A549 (cell line): ENCODE measurements at regions not wholly inside any gene's neighbourhood (a gene's known extent, or its start where the extent isn't known, plus 50 kb on each side); places are given as distances from the start of the nearest gene placed in this dataset.

Experiments used
- ATAC-seq, 2 experiments: fragments of 200-7000 bp in 1 of 2; fragments of >200 bp in 1 of 2; cut with Nextera tagmentation in 1 of 2; cut with Tn5 transposase in 1 of 2; 3 replicates each; pipeline versions ENCODE4 v1.8.0 to v1.9.1; 2018 to 2020; ENCODE audit warnings: mild to moderate bottlenecking in 1 of 2, moderate library complexity in 1 of 2
- CTCF ChIA-PET: fragments of 300-600 bp; sonication (Branson Sonifier 250); formaldehyde crosslinking; extraction: SDS; loops from one replicate; lab custom pipeline; 2021; ENCODE audit warnings: antibody characterized with exemption, inconsistent platforms; lab: Yijun Ruan, JAX
- POLR2A ChIA-PET: fragments of 350-600 bp; formaldehyde crosslinking; extraction: SDS; loops from one replicate; lab custom pipeline; 2021; ENCODE audit warnings: antibody characterized with exemption, inconsistent platforms; lab: Yijun Ruan, JAX
- DNase-seq, 2 experiments: peaks; one replicate each; pipeline versions ENCODE4 v3.0.0 to v3.0.0-alpha.2; 2011 to 2016; ENCODE audit warnings: low read depth in 1 of 2, low spot score in 1 of 2
- FAIRE-seq: peaks from 2 replicates; lab custom pipeline; 2011; peaks lifted over from hg19 to GRCh38; lab: Jason Lieb, UNC
- H3K27ac ChIP-seq, 2 experiments: fragments of >200 bp; sonication (Bioruptor Twin); formaldehyde crosslinking; 3 replicates each; pipeline ENCODE4 v1.5.1; 2016 to 2017
- H3K4me1 ChIP-seq: fragments of >200 bp; sonication (Bioruptor Twin); formaldehyde crosslinking; 3 replicates; pipeline ENCODE4 v1.6.1; 2016
- H3K4me2 ChIP-seq: fragments of >200 bp; sonication (Bioruptor Twin); formaldehyde crosslinking; 3 replicates; pipeline ENCODE4 v1.6.1; 2016
- H3K4me3 ChIP-seq: fragments of >200 bp; sonication (Bioruptor Twin); formaldehyde crosslinking; 3 replicates; pipeline ENCODE4 v1.5.1; 2016
- H3K9me3 ChIP-seq: fragments of >200 bp; sonication (Bioruptor Twin); formaldehyde crosslinking; 3 replicates; pipeline ENCODE4 v1.6.1; 2016
- BHLHE40 ChIP-seq: IDR thresholded peaks from 2 replicates; pipeline ENCODE4 v1.6.1; 2012; ENCODE audit warnings: low read depth, low read length, inconsistent platforms
- CEBPB ChIP-seq, 2 experiments: fragments of >200 bp in 1 of 2; sonication (Bioruptor Twin) in 1 of 2; formaldehyde crosslinking in 1 of 2; IDR thresholded peaks; 2 replicates each; pipeline ENCODE4 v1.6.1; 2012 to 2016
- E2F6 ChIP-seq: IDR thresholded peaks from 2 replicates; pipeline ENCODE4 v1.6.1; 2012; ENCODE audit warnings: low read depth, borderline replicate concordance
- ELK1 ChIP-seq: fragments of 150-350 bp; IDR thresholded peaks from 2 replicates; pipeline ENCODE4 v1.6.1; 2014; ENCODE audit warnings: low read depth, mild to moderate bottlenecking, low read length
- FOSL2 ChIP-seq, 2 experiments: fragments of 450-650 bp in 1 of 2; fragments of >200 bp in 1 of 2; sonication (Bioruptor Twin) in 1 of 2; formaldehyde crosslinking; IDR thresholded peaks; 2 replicates each; pipeline versions ENCODE4 v1.5.0 to v1.6.1; 2016 to 2020; ENCODE audit warnings: mild to moderate bottlenecking in 1 of 2, moderate library complexity in 1 of 2
- FOXS1 ChIP-seq: fragments of 250-450 bp; sonication (Bioruptor Pico); IDR thresholded peaks from 2 replicates; pipeline ENCODE4 v1.5.0; 2020; ENCODE audit warnings: mild to moderate bottlenecking, moderate library complexity
- HES2 ChIP-seq: fragments of >200 bp; sonication (Bioruptor Twin); formaldehyde crosslinking; IDR thresholded peaks from 2 replicates; pipeline ENCODE4 v1.6.1; 2016
- HMGXB4 ChIP-seq: fragments of 250-450 bp; sonication (Bioruptor Pico); IDR thresholded peaks from 2 replicates; pipeline ENCODE4 v1.5.0; 2021; ENCODE audit warnings: mild to moderate bottlenecking, moderate library complexity, borderline replicate concordance
- HOXA7 ChIP-seq: fragments of 250-450 bp; sonication (Bioruptor Pico); IDR thresholded peaks from 2 replicates; pipeline ENCODE4 v1.5.0; 2020; ENCODE audit warnings: mild to moderate bottlenecking, moderate library complexity
- JUN ChIP-seq, 2 experiments: fragments of >200 bp; sonication (Bioruptor Twin); formaldehyde crosslinking; IDR thresholded peaks; 2 replicates in 1 of 2; 3 replicates in 1 of 2; pipeline ENCODE4 v1.6.1; 2016 to 2017
- JUNB ChIP-seq: fragments of >200 bp; sonication (Bioruptor Twin); formaldehyde crosslinking; IDR thresholded peaks from 2 replicates; pipeline ENCODE4 v1.6.1; 2016
- KDM5A ChIP-seq: fragments of 200-600 bp; sonication (generic); IDR thresholded peaks from 2 replicates; pipeline ENCODE4 v1.6.1; 2016; ENCODE audit warnings: antibody characterized with exemption, mild to moderate bottlenecking
- MAFK ChIP-seq: fragments of 450-650 bp; IDR thresholded peaks from 2 replicates; pipeline ENCODE4 v1.6.1; 2014; ENCODE audit not compliant: partially characterized antibody
- MAX ChIP-seq: IDR thresholded peaks from 2 replicates; pipeline ENCODE4 v1.6.1; 2012
- MAZ ChIP-seq: fragments of 150-350 bp; IDR thresholded peaks from 2 replicates; pipeline ENCODE4 v1.6.1; 2014; ENCODE audit warnings: antibody characterized with exemption, low read depth, low read length, borderline replicate concordance
- NR3C1 ChIP-seq: fragments of >200 bp; sonication (Bioruptor Twin); formaldehyde crosslinking; IDR thresholded peaks from 3 replicates; pipeline ENCODE4 v1.6.1; 2017
- PBX3 ChIP-seq: IDR thresholded peaks from 2 replicates; pipeline ENCODE4 v1.6.1; 2012
- PHF8 ChIP-seq: fragments of 200-600 bp; sonication (generic); IDR thresholded peaks from 2 replicates; pipeline ENCODE4 v1.6.1; 2016; ENCODE audit warnings: low read depth, mild to moderate bottlenecking, antibody characterized with exemption, moderate library complexity, borderline replicate concordance
- RAD21 ChIP-seq, 2 experiments: fragments of >200 bp in 1 of 2; sonication (Bioruptor Twin) in 1 of 2; formaldehyde crosslinking in 1 of 2; IDR thresholded peaks in 1 of 2; conservative IDR thresholded peaks in 1 of 2; 2 replicates in 1 of 2; 3 replicates in 1 of 2; pipeline ENCODE4 v1.6.1; 2012 to 2018; ENCODE audit warnings: inconsistent platforms in 1 of 2
- RARB ChIP-seq: fragments of 250-450 bp; sonication (Bioruptor Pico); IDR thresholded peaks from 2 replicates; pipeline ENCODE4 v1.8.0; 2021; ENCODE audit warnings: mild to moderate bottlenecking, moderate library complexity
- REST ChIP-seq: fragments of 200-600 bp; sonication (generic); IDR thresholded peaks from 2 replicates; pipeline ENCODE4 v1.6.1; 2016; ENCODE audit warnings: antibody characterized with exemption, mild to moderate bottlenecking, moderate library complexity
- RFX5 ChIP-seq: fragments of 450-650 bp; IDR thresholded peaks from 2 replicates; pipeline ENCODE4 v1.7.1; 2014; ENCODE audit warnings: antibody characterized with exemption, mild to moderate bottlenecking, moderate library complexity
- SMC3 ChIP-seq: fragments of >200 bp; sonication (Bioruptor Twin); formaldehyde crosslinking; IDR thresholded peaks from 3 replicates; pipeline ENCODE4 v1.6.1; 2018; ENCODE audit warnings: inconsistent platforms
- TP53 ChIP-seq: fragments of 250-450 bp; sonication (Bioruptor Pico); IDR thresholded peaks from 2 replicates; pipeline ENCODE4 v1.5.0; 2021; ENCODE audit warnings: mild to moderate bottlenecking, moderate library complexity
- ZFP36 ChIP-seq: fragments of 450-650 bp; IDR thresholded peaks from 2 replicates; pipeline ENCODE4 v1.6.1; 2014; ENCODE audit warnings: borderline replicate concordance; ENCODE audit not compliant: partially characterized antibody
- WGBS: methylation state at CpG from one replicate; pipeline ENCODE4 v1.1.6; 2017; ENCODE audit errors: missing lambda C conversion rate; 5-methylcytosine and 5-hydroxymethylcytosine counted together

- Histone ChIP-seq H3K4me2 (no peak overlapping the region), H3K4me3 (no peak overlapping the region), H3K4me1 (no peaks in the 10 kb centered on the region; the same call in 2 of the 3 replicates), H3K27ac (no peak overlapping the region), H3K9me3 (no peaks in the 10 kb centered on the region)
- FAIRE-seq (no peak), DNase-seq (no peak), ATAC-seq (no peak)
- POLR2A ChIA-PET = no interaction called here
- 83% methylated on average over 4 of the region's 4 CpGs for WGBS
- no peak for TF ChIP-seq CEBPB (IDR thresholded peaks at IDR 0.05)
- no peak for TF ChIP-seq RAD21 (conservative IDR thresholded peaks at IDR 0.05 in 1 of 2, IDR thresholded peaks at IDR 0.05 in 1 of 2)
- TF ChIP-seq RARB (CRISPR knock-in tag) = no peak
- no peak for TF ChIP-seq MAFK
- no peak for TF ChIP-seq MAX
- no peak for TF ChIP-seq NR3C1
- TF ChIP-seq TP53 (CRISPR knock-in tag) = no peak
- TF ChIP-seq SMC3 = no peak
- TF ChIP-seq E2F6 = no peak
- TF ChIP-seq FOXS1 = no peak
- no peak for TF ChIP-seq HES2
- no peak for TF ChIP-seq RFX5
- no peak for TF ChIP-seq JUNB
- TF ChIP-seq HOXA7 (CRISPR knock-in tag) = no peak
- TF ChIP-seq PBX3 = no peak
- CTCF ChIA-PET = no interaction called here
These were observed 68.9 kb downstream of the ZIC5 start for GRCh38 chr13:99902657-99903056.

- no peak for TF ChIP-seq PBX3
- TF ChIP-seq FOSL2 (IDR thresholded peaks at IDR 0.05) = no peak
- no peak for TF ChIP-seq FOSL2 (CRISPR knock-in tag; IDR thresholded peaks at IDR 0.05)
- TF ChIP-seq ZFP36 = no peak
- no peak for TF ChIP-seq RARB (CRISPR knock-in tag)
- TF ChIP-seq FOXS1 = no peak
- no peak for TF ChIP-seq JUN (IDR thresholded peaks at IDR 0.05)
- no peak for TF ChIP-seq HOXA7 (CRISPR knock-in tag)
- TF ChIP-seq REST = no peak
- no peak for TF ChIP-seq KDM5A
- no peak for TF ChIP-seq BHLHE40
- TF ChIP-seq MAZ = no peak
- TF ChIP-seq PHF8 = no peak
- TF ChIP-seq ELK1 = no peak
- TF ChIP-seq HMGXB4 (CRISPR knock-in tag) = no peak
- Histone ChIP-seq H3K9me3 (no peaks in the 10 kb centered on the region), H3K4me2 (no peak overlapping the region), H3K4me1 (no peaks in the 10 kb centered on the region), H3K4me3 (no peak overlapping the region), H3K27ac (no peak overlapping the region)
- CTCF ChIA-PET = interaction anchor here (0.6 to 2.2 kb wide), 10 partner anchors 10 to 1227 kb away, joined by 3 to 19 read pairs (median 4); no protein-coding TSS in a partner anchor
- WGBS = 88% methylated on average over 8 of the region's 8 CpGs
- ATAC-seq (peak in 1 of 2 experiments; percentile 29; a peak in 3 of 6 replicates), FAIRE-seq (no peak), DNase-seq (no peak)
- POLR2A ChIA-PET = no interaction called here
These were observed 70.6 kb downstream of the ZIC5 start for GRCh38 chr13:99900960-99901359.
